ENCODE measurements at regions not wholly inside any gene's neighbourhood (a gene's known extent, or its start where the extent isn't known, plus 50 kb on each side); places are given as distances from the start of the nearest gene placed in this dataset.

DNA sequence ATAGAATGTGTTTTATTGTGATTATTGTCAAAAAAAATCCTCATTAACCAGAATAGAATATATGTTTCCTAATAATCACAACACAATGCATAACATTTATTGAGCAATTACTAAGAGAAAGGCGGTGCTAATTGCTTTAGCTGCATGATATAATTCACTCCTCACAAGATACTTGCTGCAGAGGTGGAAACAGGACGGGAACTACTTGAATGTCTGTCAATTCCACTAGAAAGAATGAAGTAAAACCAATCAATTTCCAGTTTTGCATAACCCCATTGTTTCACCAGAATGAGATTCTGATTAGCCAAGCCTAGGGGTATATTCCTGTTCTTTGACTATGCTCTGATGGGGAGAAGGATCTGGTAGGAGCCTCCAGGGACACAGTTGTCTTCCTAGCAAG is 239.1 kb upstream of the NRP1 start:
- no peak for DNase-seq
- Histone ChIP-seq H3K4me1 (no peaks in the 10 kb centered on the region), H3K9me3 (no peaks in the 10 kb centered on the region), H3K36me3 (no peaks in the 10 kb centered on the region), H3K27me3 (no peaks in the 10 kb centered on the region), H3K4me3 (no peak overlapping the region), H3K27ac (no peak overlapping the region)
- TF ChIP-seq, protein P1, sequence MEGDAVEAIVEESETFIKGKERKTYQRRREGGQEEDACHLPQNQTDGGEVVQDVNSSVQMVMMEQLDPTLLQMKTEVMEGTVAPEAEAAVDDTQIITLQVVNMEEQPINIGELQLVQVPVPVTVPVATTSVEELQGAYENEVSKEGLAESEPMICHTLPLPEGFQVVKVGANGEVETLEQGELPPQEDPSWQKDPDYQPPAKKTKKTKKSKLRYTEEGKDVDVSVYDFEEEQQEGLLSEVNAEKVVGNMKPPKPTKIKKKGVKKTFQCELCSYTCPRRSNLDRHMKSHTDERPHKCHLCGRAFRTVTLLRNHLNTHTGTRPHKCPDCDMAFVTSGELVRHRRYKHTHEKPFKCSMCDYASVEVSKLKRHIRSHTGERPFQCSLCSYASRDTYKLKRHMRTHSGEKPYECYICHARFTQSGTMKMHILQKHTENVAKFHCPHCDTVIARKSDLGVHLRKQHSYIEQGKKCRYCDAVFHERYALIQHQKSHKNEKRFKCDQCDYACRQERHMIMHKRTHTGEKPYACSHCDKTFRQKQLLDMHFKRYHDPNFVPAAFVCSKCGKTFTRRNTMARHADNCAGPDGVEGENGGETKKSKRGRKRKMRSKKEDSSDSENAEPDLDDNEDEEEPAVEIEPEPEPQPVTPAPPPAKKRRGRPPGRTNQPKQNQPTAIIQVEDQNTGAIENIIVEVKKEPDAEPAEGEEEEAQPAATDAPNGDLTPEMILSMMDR (IDR thresholded peaks at IDR 0.05): no peak
- no peak for TF ChIP-seq POLR2A (IDR thresholded peaks at IDR 0.05)

- H3K4me1 ChIP-seq: no peaks in the 10 kb centered on the region
- no peaks in the 10 kb centered on the region for H3K36me3 ChIP-seq
- DNase-seq: no peak
- H3K27ac ChIP-seq: no peak overlapping the region
- no peaks in the 10 kb centered on the region for H3K27me3 ChIP-seq
- H3K4me3 ChIP-seq: no peak overlapping the region
- no peaks in the 10 kb centered on the region for H3K9me3 ChIP-seq
- no peak for TF ChIP-seq POLR2A (IDR thresholded peaks at IDR 0.05)
- TF ChIP-seq, protein P1 (IDR thresholded peaks at IDR 0.05): no peak
These were observed 237.1 kb upstream of the NRP1 start for GRCh38 chr10:33571616-33572015.

- H3K4me1 ChIP-seq: no peaks in the 10 kb centered on the region
- no peaks in the 10 kb centered on the region for H3K9me3 ChIP-seq
- no peaks in the 10 kb centered on the region for H3K27me3 ChIP-seq
- no peak overlapping the region for H3K4me3 ChIP-seq
- H3K27ac ChIP-seq: no peak overlapping the region
- no peak for DNase-seq
- TF ChIP-seq, protein P1 (IDR thresholded peaks at IDR 0.05): no peak
- no peak for TF ChIP-seq POLR2A (IDR thresholded peaks at IDR 0.05)
- H3K36me3 ChIP-seq: no peaks in the 10 kb centered on the region
These were observed 236.0 kb upstream of the NRP1 start for GRCh38 chr10:33570495-33570894.

DNA sequence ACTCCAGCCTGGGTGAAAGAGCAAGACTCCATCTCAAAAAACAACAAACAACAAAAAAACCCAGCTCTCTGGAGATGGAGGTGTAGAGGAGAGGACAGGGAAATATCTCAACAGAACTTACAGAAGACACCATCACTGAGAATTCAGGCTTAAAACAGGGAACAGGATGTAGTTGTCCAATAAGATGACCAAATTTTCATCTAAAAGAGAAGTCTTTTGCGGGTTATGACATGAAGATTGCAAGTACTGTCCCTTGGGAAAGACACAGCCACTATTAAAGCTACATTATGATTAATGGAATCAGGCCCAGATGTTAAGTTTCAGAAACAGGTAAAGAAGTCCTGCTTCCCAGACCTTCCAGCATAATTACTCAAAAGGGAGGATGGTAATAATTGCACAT is 235.2 kb upstream of the NRP1 start:
- Histone ChIP-seq H3K27me3 (no peaks in the 10 kb centered on the region), H3K27ac (no peak overlapping the region), H3K36me3 (no peaks in the 10 kb centered on the region), H3K4me1 (no peaks in the 10 kb centered on the region), H3K4me3 (no peak overlapping the region), H3K9me3 (no peaks in the 10 kb centered on the region)
- TF ChIP-seq POLR2A (IDR thresholded peaks at IDR 0.05): no peak
- TF ChIP-seq, protein P1 (IDR thresholded peaks at IDR 0.05): no peak
- DNase-seq: no peak

GRCh38 chr10:33566426-33566825 is 232.0 kb upstream of the NRP1 start:
- H3K9me3 ChIP-seq: no peaks in the 10 kb centered on the region

More at GRCh38 chr10:33566426-33566825, 232.0 kb upstream of the NRP1 start:
- no peak overlapping the region for H3K27ac ChIP-seq
- no peaks in the 10 kb centered on the region for H3K27me3 ChIP-seq
- DNase-seq: no peak
- H3K4me3 ChIP-seq: no peak overlapping the region
- TF ChIP-seq, protein P1 (IDR thresholded peaks at IDR 0.05): no peak
- TF ChIP-seq POLR2A (IDR thresholded peaks at IDR 0.05): no peak
- H3K4me1 ChIP-seq: no peaks in the 10 kb centered on the region
- H3K36me3 ChIP-seq: no peaks in the 10 kb centered on the region
